Nephron progenitor cell (in vitro differentiated cells): ENCODE measurements at regions not wholly inside any gene's neighbourhood (a gene's known extent, or its start where the extent isn't known, plus 50 kb on each side); places are given as distances from the start of the nearest gene placed in this dataset.

Experiments
- DNase-seq: peaks from one replicate; pipeline ENCODE4 v3.0.0; 2021
- H3K27ac Mint-ChIP-seq: 2 replicates; pipeline ENCODE4 v1.8.0; 2021; ENCODE audit warnings: mild to moderate bottlenecking, moderate library complexity, mixed read lengths
- H3K27me3 Mint-ChIP-seq: 2 replicates; pipeline ENCODE4 v1.8.0; 2021; ENCODE audit warnings: mild to moderate bottlenecking, low read depth, mixed read lengths; ENCODE audit not compliant: poor library complexity
- H3K36me3 Mint-ChIP-seq: 2 replicates; pipeline ENCODE4 v1.8.0; 2021; ENCODE audit warnings: low read depth, mixed read lengths
- H3K4me1 Mint-ChIP-seq: 2 replicates; pipeline ENCODE4 v1.8.0; 2021; ENCODE audit warnings: mixed read lengths
- H3K4me3 Mint-ChIP-seq: 2 replicates; pipeline ENCODE4 v1.8.0; 2021; ENCODE audit warnings: mild to moderate bottlenecking, moderate library complexity, mixed read lengths
- H3K9me3 Mint-ChIP-seq: 2 replicates; pipeline ENCODE4 v1.8.0; 2021; ENCODE audit warnings: mild to moderate bottlenecking, moderate library complexity, mixed read lengths
- CTCF ChIP-seq: fragments of 200-600 bp; sonication (generic); IDR thresholded peaks from 2 replicates; pipeline ENCODE4 v1.5.0; 2021; ENCODE audit warnings: antibody characterized with exemption

- Mint-ChIP-seq H3K4me1 (no peaks in the 10 kb centered on the region), H3K27me3 (no peaks in the 10 kb centered on the region), H3K4me3 (no peak overlapping the region), H3K27ac (no peak overlapping the region), H3K9me3 (peaks cover 5% of the 10 kb centered on the region), H3K36me3 (no peaks in the 10 kb centered on the region)
- TF ChIP-seq CTCF: no peak
- no peak for DNase-seq
Observed at GRCh38 chr7:34530259-34530658, 127.8 kb upstream of the NPSR1 start.

- DNase-seq: no peak
- H3K27ac Mint-ChIP-seq: no peak overlapping the region
- TF ChIP-seq CTCF: no peak
- H3K4me3 Mint-ChIP-seq: no peak overlapping the region
- H3K9me3 Mint-ChIP-seq: peaks cover 31% of the 10 kb centered on the region
- H3K27me3 Mint-ChIP-seq: no peaks in the 10 kb centered on the region
- H3K36me3 Mint-ChIP-seq: peaks cover 5% of the 10 kb centered on the region
- H3K4me1 Mint-ChIP-seq: no peaks in the 10 kb centered on the region
Observed at GRCh38 chr7:34539003-34539402, 119.0 kb upstream of the NPSR1 start.

- H3K36me3 Mint-ChIP-seq: peaks cover 4% of the 10 kb centered on the region
- no peak for DNase-seq
- no peak overlapping the region for H3K4me3 Mint-ChIP-seq
- H3K27me3 Mint-ChIP-seq: peaks cover 3% of the 10 kb centered on the region
- no peak overlapping the region for H3K27ac Mint-ChIP-seq
- peaks cover 19% of the 10 kb centered on the region for H3K9me3 Mint-ChIP-seq
- H3K4me1 Mint-ChIP-seq: no peaks in the 10 kb centered on the region
- no peak for TF ChIP-seq CTCF
Observed at GRCh38 chr7:34544621-34545020, 113.4 kb upstream of the NPSR1 start.

- DNase-seq: no peak
- no peak for TF ChIP-seq CTCF
- H3K36me3 Mint-ChIP-seq: no peaks in the 10 kb centered on the region
- no peaks in the 10 kb centered on the region for H3K27me3 Mint-ChIP-seq
- H3K27ac Mint-ChIP-seq: no peak overlapping the region
- no peak overlapping the region for H3K4me3 Mint-ChIP-seq
- H3K9me3 Mint-ChIP-seq: peaks cover 25% of the 10 kb centered on the region
- no peaks in the 10 kb centered on the region for H3K4me1 Mint-ChIP-seq
Observed at GRCh38 chr7:34550996-34551395, 107.0 kb upstream of the NPSR1 start.

GRCh38 chr7:34552502-34552901 lies 105.5 kb upstream of the NPSR1 start:
- Mint-ChIP-seq H3K27me3 (no peaks in the 10 kb centered on the region), H3K36me3 (no peaks in the 10 kb centered on the region), H3K27ac (no peak overlapping the region), H3K4me3 (no peak overlapping the region), H3K9me3 (peaks cover 40% of the 10 kb centered on the region), H3K4me1 (no peaks in the 10 kb centered on the region)
- TF ChIP-seq CTCF: no peak
- no peak for DNase-seq

- H3K27ac Mint-ChIP-seq: no peak overlapping the region
- H3K27me3 Mint-ChIP-seq: no peaks in the 10 kb centered on the region
- no peaks in the 10 kb centered on the region for H3K36me3 Mint-ChIP-seq
- no peak overlapping the region for H3K4me3 Mint-ChIP-seq
- peaks cover 49% of the 10 kb centered on the region for H3K9me3 Mint-ChIP-seq
- no peak for DNase-seq
- TF ChIP-seq CTCF: no peak
- no peaks in the 10 kb centered on the region for H3K4me1 Mint-ChIP-seq
Observed at GRCh38 chr7:34558022-34558421, 100.0 kb upstream of the NPSR1 start.
